K562 (cell line): ENCODE measurements at regions not wholly inside any gene's neighbourhood (a gene's known extent, or its start where the extent isn't known, plus 50 kb on each side); places are given as distances from the start of the nearest gene placed in this dataset.

Experiments used
- ATAC-seq: fragments of 200-7000 bp; cut with Tn5 transposase; 3 replicates; pipeline ENCODE4 v1.9.1; 2020; ENCODE audit warnings: moderate library complexity
- BruUV-seq: library from RNA; stranded (reverse); fragments of 400-500 nt; replicated peaks from 2 replicates; lab custom pipeline; 2021; lab: Mats Ljungman, UMichigan
- CTCF ChIA-PET: fragments of 300-600 bp; formaldehyde crosslinking; extraction: SDS; loops from one replicate; lab custom pipeline; 2021; ENCODE audit warnings: low intra/inter-chr PET ratio; lab: Yijun Ruan, JAX
- POLR2A ChIA-PET: fragments of 300-600, 350-650 bp; sonication (Branson Sonifier 250); formaldehyde crosslinking; extraction: SDS; loops from one replicate; lab custom pipeline; 2021; ENCODE audit warnings: antibody characterized with exemption, inconsistent platforms; lab: Yijun Ruan, JAX
- DNase-seq, 4 experiments: peaks; one replicate each; pipeline versions ENCODE4 v3.0.0 to v3.0.0-alpha.2; 2011 to 2018; ENCODE audit warnings: low spot score in 3 of 4, mixed read lengths in 3 of 4; ENCODE audit errors: extremely low read depth in 1 of 4
- FAIRE-seq: peaks from 2 replicates; lab custom pipeline; 2011; peaks lifted over from hg19 to GRCh38; lab: Jason Lieb, UNC
- H2AFZ ChIP-seq: 2 replicates; pipeline ENCODE4 v1.6.0; 2011; ENCODE audit warnings: low read depth, low read length, control low read depth, inconsistent platforms
- H3K27ac ChIP-seq: fragments of 200-600 bp; 3 replicates; pipeline ENCODE4 v1.8.0; 2011; ENCODE audit warnings: low read depth, mild to moderate bottlenecking, control low read depth, inconsistent platforms, low read length, moderate library complexity, mixed read lengths; ENCODE audit errors: extremely low read depth
- H3K27me3 ChIP-seq, 2 experiments: fragments of 300-600 bp in 1 of 2; 2 replicates in 1 of 2; 3 replicates in 1 of 2; pipeline versions ENCODE4 v1.6.0 to v1.8.0; 2011; ENCODE audit warnings: inconsistent platforms in 2 of 2, low read length in 2 of 2, mild to moderate bottlenecking in 1 of 2, mixed read lengths in 1 of 2, moderate library complexity in 1 of 2; ENCODE audit not compliant: control insufficient read depth in 2 of 2, insufficient read depth in 2 of 2
- H3K36me3 ChIP-seq: fragments of 300-600 bp; 3 replicates; pipeline ENCODE4 v1.8.0; 2011; ENCODE audit warnings: mild to moderate bottlenecking, low read length, inconsistent platforms; ENCODE audit not compliant: control insufficient read depth, insufficient read depth
- H3K4me1 ChIP-seq, 2 experiments: fragments of 200-600 bp in 1 of 2; replicated peaks in 1 of 2; 2 replicates in 1 of 2; 3 replicates in 1 of 2; pipeline versions ENCODE4 v1.5.1 to v1.8.0; 2011; ENCODE audit warnings: inconsistent platforms in 2 of 2, low read length in 2 of 2, mild to moderate bottlenecking in 1 of 2, mixed read lengths in 1 of 2, moderate library complexity in 1 of 2; ENCODE audit not compliant: control insufficient read depth in 2 of 2, insufficient read depth in 2 of 2
- H3K4me2 ChIP-seq: 2 replicates; pipeline ENCODE4 v1.6.1; 2011; ENCODE audit warnings: low read length, control low read depth, inconsistent platforms, mixed read lengths; ENCODE audit not compliant: insufficient read depth
- H3K4me3 ChIP-seq: fragments of 200-600 bp; sonication (generic), shearing (Covaris generic); 2 replicates; pipeline ENCODE4 v1.5.1; 2016; ENCODE audit warnings: control low read depth, inconsistent platforms
- H3K79me2 ChIP-seq: fragments of 200-600 bp; 3 replicates; pipeline ENCODE4 v1.8.0; 2011; ENCODE audit warnings: low read length, inconsistent platforms; ENCODE audit not compliant: control insufficient read depth, insufficient read depth
- H3K9ac ChIP-seq, 2 experiments: 2 replicates each; pipeline versions ENCODE4 v1.6.0 to v1.6.1; 2011; ENCODE audit warnings: low read depth in 2 of 2, low read length in 2 of 2, control low read depth in 1 of 2, inconsistent platforms in 1 of 2, mild to moderate bottlenecking in 1 of 2, mixed read lengths in 1 of 2; ENCODE audit not compliant: insufficient read depth in 1 of 2
- H3K9me1 ChIP-seq: one replicate; pipeline ENCODE4 v1.6.0; 2011; ENCODE audit warnings: inconsistent platforms, mild to moderate bottlenecking, low read length, moderate library complexity; ENCODE audit not compliant: control insufficient read depth, insufficient read depth
- H3K9me3 ChIP-seq: replicated peaks from 2 replicates; pipeline ENCODE4 v1.5.1; 2011; ENCODE audit warnings: low read depth, low read length, inconsistent platforms; ENCODE audit not compliant: control insufficient read depth, insufficient read depth
- H4K20me1 ChIP-seq: replicated peaks from 2 replicates; pipeline ENCODE4 v1.6.1; 2011; ENCODE audit warnings: low read length, inconsistent platforms, mixed read lengths; ENCODE audit not compliant: control insufficient read depth, insufficient read depth
- BHLHE40 ChIP-seq: IDR thresholded peaks from 2 replicates; pipeline ENCODE4 v1.6.1; 2011; ENCODE audit warnings: low read length, improper control_type of control experiment
- BRD4 ChIP-seq: fragments of 200-600 bp; sonication (generic); IDR thresholded peaks from 2 replicates; pipeline ENCODE4 v1.6.1; 2017; ENCODE audit warnings: inconsistent platforms
- CCAR2 ChIP-seq: fragments of 200-400 bp; formaldehyde crosslinking; IDR thresholded peaks from 2 replicates; pipeline ENCODE4 v1.6.1; 2017; ENCODE audit warnings: mild to moderate bottlenecking, low read depth, low read length
- EHMT2 ChIP-seq: fragments of 450-650 bp; IDR thresholded peaks from 2 replicates; pipeline ENCODE4 v1.6.1; 2018; ENCODE audit warnings: antibody characterized with exemption
- GABPB2 ChIP-seq: fragments of 250-450 bp; sonication (Bioruptor Pico); conservative IDR thresholded peaks from 2 replicates; pipeline ENCODE4 v1.5.1; 2021; ENCODE audit warnings: mild to moderate bottlenecking
- HEY1 ChIP-seq: fragments of 250-450 bp; sonication (Bioruptor Pico); IDR thresholded peaks from 2 replicates; pipeline ENCODE4 v1.5.0; 2020; ENCODE audit warnings: mild to moderate bottlenecking, moderate library complexity, borderline replicate concordance
- LARP7 ChIP-seq: fragments of 450-650 bp; IDR thresholded peaks from 2 replicates; pipeline ENCODE4 v1.6.1; 2016
- MCM7 ChIP-seq, 2 experiments: fragments of 450-650 bp; IDR thresholded peaks; 2 replicates each; pipeline ENCODE4 v1.6.1; 2016 to 2018
- NCOR1 ChIP-seq: fragments of 450-650 bp; IDR thresholded peaks from 2 replicates; pipeline ENCODE4 v1.6.1; 2016; ENCODE audit warnings: mild to moderate bottlenecking, moderate library complexity
- PHB2 ChIP-seq: fragments of 450-650 bp; IDR thresholded peaks from 2 replicates; pipeline ENCODE4 v1.6.1; 2017; ENCODE audit warnings: low read depth
- TGIF2 ChIP-seq: sonication (generic); formaldehyde crosslinking; IDR thresholded peaks from 2 replicates; pipeline ENCODE4 v1.8.1; 2022; ENCODE audit warnings: mild to moderate bottlenecking, missing genetic modification reagents, moderate library complexity
- U2AF1 ChIP-seq: fragments of 200-400 bp; formaldehyde crosslinking; optimal IDR thresholded peaks from 2 replicates; pipeline ENCODE3; 2017; ENCODE audit warnings: mild to moderate bottlenecking, low read depth, low read length, moderate library complexity
- ZNF316 ChIP-seq: fragments of 450-650 bp; IDR thresholded peaks from 2 replicates; pipeline ENCODE4 v1.6.1; 2016
- WGBS: fragments of 100-300 bp; shearing (Covaris generic); methylation state at CpG from one replicate; pipeline ENCODE4 v1.1.6; 2016; ENCODE audit warnings: low coverage, mixed read lengths; ENCODE audit not compliant: insufficient coverage; ENCODE audit errors: missing lambda C conversion rate; 5-methylcytosine and 5-hydroxymethylcytosine counted together
- in situ Hi-C: fragments of 300-500 bp; cut with MboI; formaldehyde crosslinking; loops from 4 replicates; pipeline ENCODE4 v1.15.0; 2018; ENCODE audit warnings: inconsistent platforms, mixed read lengths
- intact Hi-C: fragments of 100-400 bp; cut with micrococcal nuclease; formaldehyde crosslinking; loops from 2 replicates; pipeline ENCODE4 v1.14.2; 2022
- TF ChIP-seq, protein P1 (sequence below): fragments of 250-450 bp; sonication (Bioruptor Pico); IDR thresholded peaks from 2 replicates; pipeline ENCODE4 v1.4.0; 2020; ENCODE audit warnings: mild to moderate bottlenecking, moderate library complexity, borderline replicate concordance

DNA sequence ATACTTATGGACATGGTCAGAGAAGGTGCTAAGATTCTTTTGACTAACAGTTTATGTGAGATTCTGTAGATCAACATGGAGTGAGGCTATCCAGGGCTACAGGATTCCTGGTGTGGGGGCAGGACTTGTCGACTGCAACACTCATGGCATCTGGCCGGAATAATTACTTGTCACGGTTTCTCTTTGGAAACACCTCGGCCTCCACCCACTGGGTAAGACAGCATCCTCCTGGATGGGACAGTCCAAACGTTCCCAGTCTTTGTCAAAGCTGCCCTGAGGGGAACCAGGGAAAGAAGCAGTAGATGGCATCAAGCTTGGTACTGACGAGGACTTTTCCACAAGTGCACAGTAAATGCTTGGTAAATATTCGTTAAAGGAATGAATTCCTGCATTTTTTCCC, 762.8 kb downstream of the BRD1 start:
- 0% methylated on average over 7 of the region's 7 CpGs for WGBS
- Histone ChIP-seq H4K20me1 (no peaks in the 10 kb centered on the region), H3K9me1 (no peaks in the 10 kb centered on the region), H3K36me3 (no peaks in the 10 kb centered on the region), H3K4me1 (no peaks in the 10 kb centered on the region), H3K9ac (no peak overlapping the region), H3K4me2 (no peak overlapping the region), H3K27ac (no peak overlapping the region), H2AFZ (no peak overlapping the region), H3K9me3 (no peaks in the 10 kb centered on the region), H3K27me3 (peaks cover 3 to 18% of the 10 kb centered on the region in 2 experiments; a peak in 1 of 5 replicates), H3K79me2 (no peaks in the 10 kb centered on the region), H3K4me3 (no peak overlapping the region)
- POLR2A ChIA-PET, result no interaction called here
- DNase-seq, result no peak
- intact Hi-C loops (no loop called here), in situ Hi-C loops (no loop called here)
- TF ChIP-seq ZNF316 (no peak), GABPB2 (CRISPR knock-in tag) (no peak)
- CTCF ChIA-PET, result no interaction called here
- no peak for ATAC-seq
- no TSS peak for BruUV-seq
- no peak for FAIRE-seq

DNA sequence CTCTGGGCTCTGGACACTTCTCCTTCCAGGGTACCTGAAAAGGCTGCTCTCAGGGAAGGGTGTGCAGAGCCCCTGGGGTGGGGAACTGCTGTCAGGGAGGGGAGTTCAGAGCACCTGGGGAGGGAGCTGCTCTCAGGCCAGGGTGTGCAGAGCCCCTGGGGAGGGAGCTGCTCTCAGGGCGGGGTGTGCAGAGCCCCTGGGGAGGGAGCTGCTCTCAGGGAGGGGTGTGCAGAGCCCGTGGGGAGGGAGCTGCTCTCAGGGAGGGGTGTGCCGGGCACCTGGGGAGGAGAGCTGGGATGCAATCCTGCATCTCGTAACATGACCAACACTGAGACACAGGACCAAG, 764.2 kb downstream of the BRD1 start:
- BruUV-seq, result no TSS peak
- Histone ChIP-seq H3K4me1 (no peaks in the 10 kb centered on the region), H3K27ac (no peak overlapping the region), H2AFZ (no peak overlapping the region), H3K4me2 (no peak overlapping the region), H3K9ac (no peak overlapping the region), H3K79me2 (no peaks in the 10 kb centered on the region), H3K9me3 (no peaks in the 10 kb centered on the region), H3K36me3 (no peaks in the 10 kb centered on the region), H3K4me3 (no peak overlapping the region), H4K20me1 (no peaks in the 10 kb centered on the region), H3K27me3 (peaks cover 3 to 13% of the 10 kb centered on the region in 2 experiments; a peak in 1 of 5 replicates), H3K9me1 (no peaks in the 10 kb centered on the region)
- ChIA-PET CTCF (no interaction called here), POLR2A (interaction anchor here (0.6 kb wide), 1 partner anchor 286 kb away, joined by 3 read pairs; no protein-coding TSS in a partner anchor)
- intact Hi-C loops (no loop called here), in situ Hi-C loops (no loop called here)
- no peak for FAIRE-seq
- DNase-seq, result no peak
- ATAC-seq, result no peak
- WGBS, result 0% methylated on average over 1 of the region's 4 CpGs
- TF ChIP-seq HEY1 (no peak), EHMT2 (no peak), LARP7 (no peak), BRD4 (no peak), PHB2 (no peak), TGIF2 (no peak), BHLHE40 (no peak), MCM7 (IDR thresholded peaks at IDR 0.05) (no peak), NCOR1 (no peak), U2AF1 (no peak), CCAR2 (no peak)
- TF ChIP-seq, protein P1, sequence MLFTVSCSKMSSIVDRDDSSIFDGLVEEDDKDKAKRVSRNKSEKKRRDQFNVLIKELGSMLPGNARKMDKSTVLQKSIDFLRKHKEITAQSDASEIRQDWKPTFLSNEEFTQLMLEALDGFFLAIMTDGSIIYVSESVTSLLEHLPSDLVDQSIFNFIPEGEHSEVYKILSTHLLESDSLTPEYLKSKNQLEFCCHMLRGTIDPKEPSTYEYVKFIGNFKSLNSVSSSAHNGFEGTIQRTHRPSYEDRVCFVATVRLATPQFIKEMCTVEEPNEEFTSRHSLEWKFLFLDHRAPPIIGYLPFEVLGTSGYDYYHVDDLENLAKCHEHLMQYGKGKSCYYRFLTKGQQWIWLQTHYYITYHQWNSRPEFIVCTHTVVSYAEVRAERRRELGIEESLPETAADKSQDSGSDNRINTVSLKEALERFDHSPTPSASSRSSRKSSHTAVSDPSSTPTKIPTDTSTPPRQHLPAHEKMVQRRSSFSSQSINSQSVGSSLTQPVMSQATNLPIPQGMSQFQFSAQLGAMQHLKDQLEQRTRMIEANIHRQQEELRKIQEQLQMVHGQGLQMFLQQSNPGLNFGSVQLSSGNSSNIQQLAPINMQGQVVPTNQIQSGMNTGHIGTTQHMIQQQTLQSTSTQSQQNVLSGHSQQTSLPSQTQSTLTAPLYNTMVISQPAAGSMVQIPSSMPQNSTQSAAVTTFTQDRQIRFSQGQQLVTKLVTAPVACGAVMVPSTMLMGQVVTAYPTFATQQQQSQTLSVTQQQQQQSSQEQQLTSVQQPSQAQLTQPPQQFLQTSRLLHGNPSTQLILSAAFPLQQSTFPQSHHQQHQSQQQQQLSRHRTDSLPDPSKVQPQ (CRISPR knock-in tag), result no peak
